ENCODE measurements at regions not wholly inside any gene's neighbourhood (a gene's known extent, or its start where the extent isn't known, plus 50 kb on each side); places are given as distances from the start of the nearest gene placed in this dataset.

DNA sequence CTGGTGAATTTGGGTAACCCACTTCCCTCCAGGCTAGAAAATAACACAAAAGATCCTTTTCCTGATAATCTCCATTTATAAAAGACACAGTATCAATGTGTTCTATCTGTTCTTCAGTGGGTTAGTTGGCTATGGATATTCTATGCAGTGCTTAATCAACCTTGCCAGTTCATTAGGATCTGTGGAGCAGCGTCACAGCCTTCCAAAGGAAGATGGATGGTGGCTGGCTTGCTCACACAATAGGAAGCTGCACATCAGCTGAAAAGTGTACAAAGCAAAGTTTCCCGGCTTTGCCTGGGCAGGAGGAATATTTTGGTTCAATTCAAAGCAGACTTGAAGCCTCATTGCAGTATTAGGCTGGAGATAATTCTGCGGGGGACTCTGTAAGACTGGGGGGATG lies 70.3 kb upstream of the CA10 start:
- no peaks in the 10 kb centered on the region for H3K4me1 Mint-ChIP-seq (ENCODE audit: unreplicated experiment)

DNA sequence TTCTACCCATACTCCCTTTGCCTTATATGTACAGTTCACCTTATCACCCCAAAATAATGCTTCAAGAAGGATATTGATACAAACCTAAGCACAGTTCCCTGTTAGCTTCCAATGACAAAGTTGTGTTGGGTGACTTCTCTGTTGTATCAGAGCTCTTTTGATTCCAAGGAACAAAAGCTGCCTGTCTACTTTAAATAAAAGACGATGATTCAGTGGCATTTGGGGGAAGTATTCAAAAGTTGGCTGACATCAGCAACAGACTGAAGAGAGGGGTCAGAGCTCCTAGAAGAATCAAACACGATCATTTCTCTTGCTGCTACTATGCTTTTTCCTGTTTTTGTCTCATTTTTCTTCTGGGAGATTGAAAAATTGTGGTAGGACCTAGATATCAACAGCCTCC lies 69.4 kb upstream of the CA10 start:
- Mint-ChIP-seq H3K27me3 (ENCODE audit: unreplicated experiment) (no peaks in the 10 kb centered on the region), H3K27ac (ENCODE audit: unreplicated experiment) (no peak overlapping the region)

More for the DNA sequence above, 70.3 kb upstream of the CA10 start:
- no peak for DNase-seq (ENCODE audit: extremely low spot score, unreplicated experiment)
- H3K9me3 Mint-ChIP-seq (ENCODE audit: unreplicated experiment): no peaks in the 10 kb centered on the region
- no peak overlapping the region for H3K27ac Mint-ChIP-seq (ENCODE audit: unreplicated experiment)
- TF ChIP-seq, protein P1, sequence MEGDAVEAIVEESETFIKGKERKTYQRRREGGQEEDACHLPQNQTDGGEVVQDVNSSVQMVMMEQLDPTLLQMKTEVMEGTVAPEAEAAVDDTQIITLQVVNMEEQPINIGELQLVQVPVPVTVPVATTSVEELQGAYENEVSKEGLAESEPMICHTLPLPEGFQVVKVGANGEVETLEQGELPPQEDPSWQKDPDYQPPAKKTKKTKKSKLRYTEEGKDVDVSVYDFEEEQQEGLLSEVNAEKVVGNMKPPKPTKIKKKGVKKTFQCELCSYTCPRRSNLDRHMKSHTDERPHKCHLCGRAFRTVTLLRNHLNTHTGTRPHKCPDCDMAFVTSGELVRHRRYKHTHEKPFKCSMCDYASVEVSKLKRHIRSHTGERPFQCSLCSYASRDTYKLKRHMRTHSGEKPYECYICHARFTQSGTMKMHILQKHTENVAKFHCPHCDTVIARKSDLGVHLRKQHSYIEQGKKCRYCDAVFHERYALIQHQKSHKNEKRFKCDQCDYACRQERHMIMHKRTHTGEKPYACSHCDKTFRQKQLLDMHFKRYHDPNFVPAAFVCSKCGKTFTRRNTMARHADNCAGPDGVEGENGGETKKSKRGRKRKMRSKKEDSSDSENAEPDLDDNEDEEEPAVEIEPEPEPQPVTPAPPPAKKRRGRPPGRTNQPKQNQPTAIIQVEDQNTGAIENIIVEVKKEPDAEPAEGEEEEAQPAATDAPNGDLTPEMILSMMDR (IDR thresholded peaks at IDR 0.05): no peak
- H3K36me3 Mint-ChIP-seq (ENCODE audit: unreplicated experiment): no peaks in the 10 kb centered on the region
- no peaks in the 10 kb centered on the region for H3K27me3 Mint-ChIP-seq (ENCODE audit: unreplicated experiment)
- H3K4me3 Mint-ChIP-seq (ENCODE audit: unreplicated experiment): no peak overlapping the region

DNA sequence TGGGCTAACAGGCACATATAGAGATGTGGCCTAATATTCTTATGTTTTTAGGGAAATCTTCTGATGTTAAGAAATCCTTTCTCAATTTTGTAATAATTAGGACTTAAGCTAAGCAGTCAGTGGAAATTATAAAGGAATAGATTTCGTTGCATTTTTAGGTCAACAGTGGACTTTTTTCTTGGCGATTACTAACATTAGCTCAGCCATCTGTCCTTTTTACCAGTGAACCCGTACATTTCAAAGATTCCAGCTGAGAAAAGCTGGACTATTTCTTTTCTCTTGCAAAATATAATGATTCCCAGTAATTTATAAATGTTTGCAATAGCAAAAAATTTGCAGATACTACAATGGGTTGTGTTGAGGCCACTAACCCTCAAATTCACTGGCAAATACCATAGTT lies 54.9 kb upstream of the CA10 start:
- H3K27me3 Mint-ChIP-seq (ENCODE audit: unreplicated experiment): no peaks in the 10 kb centered on the region
- H3K9me3 Mint-ChIP-seq (ENCODE audit: unreplicated experiment): peaks cover 7% of the 10 kb centered on the region
- TF ChIP-seq, protein P1 (IDR thresholded peaks at IDR 0.05): no peak
- DNase-seq (ENCODE audit: extremely low spot score, unreplicated experiment): no peak
- no peaks in the 10 kb centered on the region for H3K4me1 Mint-ChIP-seq (ENCODE audit: unreplicated experiment)
- no peak overlapping the region for H3K27ac Mint-ChIP-seq (ENCODE audit: unreplicated experiment)
- no peak overlapping the region for H3K4me3 Mint-ChIP-seq (ENCODE audit: unreplicated experiment)
- no peaks in the 10 kb centered on the region for H3K36me3 Mint-ChIP-seq (ENCODE audit: unreplicated experiment)

More for the DNA sequence above, 69.4 kb upstream of the CA10 start:
- H3K4me1 Mint-ChIP-seq (ENCODE audit: unreplicated experiment): no peaks in the 10 kb centered on the region
- no peaks in the 10 kb centered on the region for H3K9me3 Mint-ChIP-seq (ENCODE audit: unreplicated experiment)
- TF ChIP-seq, protein P1 (IDR thresholded peaks at IDR 0.05): no peak
- DNase-seq (ENCODE audit: extremely low spot score, unreplicated experiment): no peak
- H3K4me3 Mint-ChIP-seq (ENCODE audit: unreplicated experiment): no peak overlapping the region
- H3K36me3 Mint-ChIP-seq (ENCODE audit: unreplicated experiment): no peaks in the 10 kb centered on the region

DNA sequence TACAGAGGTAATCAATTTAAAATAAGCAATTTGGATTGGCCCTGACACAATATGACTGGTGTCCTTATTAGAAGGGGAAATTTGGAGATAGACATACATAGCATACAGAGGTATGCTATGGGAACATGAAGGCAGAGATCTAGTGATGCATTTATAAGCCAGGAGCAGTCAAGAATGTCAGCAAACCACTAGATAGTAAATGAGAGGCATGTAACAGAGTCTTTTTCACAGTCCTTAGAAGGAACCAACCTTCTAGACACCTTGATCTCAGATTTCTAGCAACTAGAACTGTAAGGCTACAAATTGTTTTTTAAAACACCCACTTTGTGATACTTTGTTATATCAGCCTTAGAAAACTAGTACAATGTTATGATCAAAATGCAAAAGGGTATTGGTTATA lies 54.3 kb upstream of the CA10 start:
- no peak overlapping the region for H3K4me3 Mint-ChIP-seq (ENCODE audit: unreplicated experiment)
- DNase-seq (ENCODE audit: extremely low spot score, unreplicated experiment): no peak
- no peaks in the 10 kb centered on the region for H3K4me1 Mint-ChIP-seq (ENCODE audit: unreplicated experiment)
- H3K9me3 Mint-ChIP-seq (ENCODE audit: unreplicated experiment): peaks cover 7% of the 10 kb centered on the region
- H3K27me3 Mint-ChIP-seq (ENCODE audit: unreplicated experiment): no peaks in the 10 kb centered on the region
- H3K27ac Mint-ChIP-seq (ENCODE audit: unreplicated experiment): no peak overlapping the region
- H3K36me3 Mint-ChIP-seq (ENCODE audit: unreplicated experiment): no peaks in the 10 kb centered on the region
- TF ChIP-seq, protein P1 (IDR thresholded peaks at IDR 0.05): no peak

DNA sequence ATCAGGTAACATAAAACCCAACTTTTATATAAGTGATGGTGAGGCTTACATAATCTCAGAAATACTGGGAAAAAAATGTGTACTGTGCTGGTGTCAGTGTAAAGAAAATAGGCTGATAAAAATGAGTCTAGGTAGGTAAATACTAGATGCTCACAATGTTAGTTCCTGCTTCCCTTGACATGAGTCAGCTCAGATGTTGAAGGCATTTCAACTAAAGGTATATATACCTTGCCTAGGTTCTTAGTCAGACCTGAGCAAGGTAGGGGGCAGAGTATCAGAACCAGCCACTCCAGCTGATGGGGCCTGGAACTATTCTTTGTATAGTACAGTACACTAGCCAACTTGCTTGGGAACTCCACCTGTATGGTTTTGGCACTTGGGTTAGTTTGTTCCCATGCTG lies 51.0 kb upstream of the CA10 start:
- H3K36me3 Mint-ChIP-seq (ENCODE audit: unreplicated experiment): no peaks in the 10 kb centered on the region
- no peak overlapping the region for H3K4me3 Mint-ChIP-seq (ENCODE audit: unreplicated experiment)
- no peaks in the 10 kb centered on the region for H3K4me1 Mint-ChIP-seq (ENCODE audit: unreplicated experiment)
- H3K9me3 Mint-ChIP-seq (ENCODE audit: unreplicated experiment): no peaks in the 10 kb centered on the region
- no peaks in the 10 kb centered on the region for H3K27me3 Mint-ChIP-seq (ENCODE audit: unreplicated experiment)
- no peak for DNase-seq (ENCODE audit: extremely low spot score, unreplicated experiment)
- TF ChIP-seq, protein P1 (IDR thresholded peaks at IDR 0.05): no peak
- no peak overlapping the region for H3K27ac Mint-ChIP-seq (ENCODE audit: unreplicated experiment)

Data from osteocyte (in vitro differentiated cells).